DOHH2 (cell line): ENCODE measurements at regions not wholly inside any gene's neighbourhood (a gene's known extent, or its start where the extent isn't known, plus 50 kb on each side); places are given as distances from the start of the nearest gene placed in this dataset.

Source experiments
- EZH2phosphoT487 ChIP-seq: fragments of 200-600 bp; sonication (generic); IDR thresholded peaks from 2 replicates; pipeline ENCODE4 v1.6.1; 2017; ENCODE audit warnings: borderline replicate concordance, mild to moderate bottlenecking, antibody characterized with exemption, low read length, moderate library complexity, mixed read lengths
- TF ChIP-seq, protein P1 (sequence below): fragments of 200-600 bp; sonication (generic); IDR thresholded peaks from one replicate; pipeline ENCODE4 v1.5.1; 2014; ENCODE audit warnings: antibody characterized with exemption, mild to moderate bottlenecking, low read depth, low read length; ENCODE audit not compliant: poor library complexity, severe bottlenecking

DNA sequence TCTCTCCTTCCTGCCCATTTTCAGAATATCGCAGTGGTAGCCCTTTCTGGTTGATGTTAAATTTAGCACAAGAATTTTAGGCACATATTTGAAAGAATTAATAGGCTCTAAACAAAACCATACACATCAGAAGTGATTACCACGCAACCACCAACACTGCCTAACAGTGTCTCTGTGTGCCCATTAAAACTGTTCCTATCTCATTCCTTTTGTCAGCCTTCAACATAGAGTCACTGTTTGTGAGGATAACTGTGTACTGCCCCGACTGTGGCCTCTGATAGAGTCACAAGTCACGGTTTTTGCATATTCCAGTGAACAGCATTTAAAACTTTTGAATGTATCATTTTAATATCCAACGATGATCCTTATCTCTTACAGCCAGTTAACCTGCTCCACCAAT, 116.8 kb upstream of the TNFAIP3 start:
- TF ChIP-seq, protein P1, sequence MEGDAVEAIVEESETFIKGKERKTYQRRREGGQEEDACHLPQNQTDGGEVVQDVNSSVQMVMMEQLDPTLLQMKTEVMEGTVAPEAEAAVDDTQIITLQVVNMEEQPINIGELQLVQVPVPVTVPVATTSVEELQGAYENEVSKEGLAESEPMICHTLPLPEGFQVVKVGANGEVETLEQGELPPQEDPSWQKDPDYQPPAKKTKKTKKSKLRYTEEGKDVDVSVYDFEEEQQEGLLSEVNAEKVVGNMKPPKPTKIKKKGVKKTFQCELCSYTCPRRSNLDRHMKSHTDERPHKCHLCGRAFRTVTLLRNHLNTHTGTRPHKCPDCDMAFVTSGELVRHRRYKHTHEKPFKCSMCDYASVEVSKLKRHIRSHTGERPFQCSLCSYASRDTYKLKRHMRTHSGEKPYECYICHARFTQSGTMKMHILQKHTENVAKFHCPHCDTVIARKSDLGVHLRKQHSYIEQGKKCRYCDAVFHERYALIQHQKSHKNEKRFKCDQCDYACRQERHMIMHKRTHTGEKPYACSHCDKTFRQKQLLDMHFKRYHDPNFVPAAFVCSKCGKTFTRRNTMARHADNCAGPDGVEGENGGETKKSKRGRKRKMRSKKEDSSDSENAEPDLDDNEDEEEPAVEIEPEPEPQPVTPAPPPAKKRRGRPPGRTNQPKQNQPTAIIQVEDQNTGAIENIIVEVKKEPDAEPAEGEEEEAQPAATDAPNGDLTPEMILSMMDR, result no peak
- TF ChIP-seq EZH2phosphoT487, result no peak
